Mucosa of rectum (tissue), 2 donors: ENCODE measurements at regions not wholly inside any gene's neighbourhood (a gene's known extent, or its start where the extent isn't known, plus 50 kb on each side); places are given as distances from the start of the nearest gene placed in this dataset.

Experiments used
- H3K27ac ChIP-seq, 2 donors: one replicate each; pipeline ENCODE4 v1.7.0; 2013; ENCODE audit warnings: inconsistent platforms in 2 of 2, low read depth in 2 of 2, low read length in 2 of 2
- H3K27me3 ChIP-seq, 2 donors: one replicate each; pipeline ENCODE4 v1.7.0; 2013; ENCODE audit warnings: low read length in 2 of 2; ENCODE audit not compliant: control insufficient read depth in 2 of 2, insufficient read depth in 2 of 2
- H3K36me3 ChIP-seq, 2 donors: one replicate each; pipeline ENCODE4 v1.7.0; 2013; ENCODE audit warnings: low read length in 2 of 2; ENCODE audit not compliant: control insufficient read depth in 2 of 2, insufficient read depth in 2 of 2
- H3K4me1 ChIP-seq, 2 donors: one replicate each; pipeline ENCODE4 v1.7.0; 2013; ENCODE audit warnings: low read length in 2 of 2, mild to moderate bottlenecking in 1 of 2; ENCODE audit not compliant: control insufficient read depth in 2 of 2, insufficient read depth in 2 of 2
- H3K4me3 ChIP-seq, 2 donors: one replicate each; pipeline ENCODE4 v1.7.0; 2013; ENCODE audit warnings: low read length in 2 of 2
- H3K9ac ChIP-seq, 2 donors: one replicate each; pipeline ENCODE4 v1.7.0; 2013; ENCODE audit warnings: low read length in 2 of 2, low read depth in 1 of 2, mild to moderate bottlenecking in 1 of 2
- H3K9me3 ChIP-seq, 2 donors: one replicate each; pipeline ENCODE4 v1.7.0; 2013; ENCODE audit warnings: low read length in 2 of 2; ENCODE audit not compliant: control insufficient read depth in 2 of 2
- donor health status: healthy.
- donor health status: Normal muscosa, but diverticular disease.

DNA sequence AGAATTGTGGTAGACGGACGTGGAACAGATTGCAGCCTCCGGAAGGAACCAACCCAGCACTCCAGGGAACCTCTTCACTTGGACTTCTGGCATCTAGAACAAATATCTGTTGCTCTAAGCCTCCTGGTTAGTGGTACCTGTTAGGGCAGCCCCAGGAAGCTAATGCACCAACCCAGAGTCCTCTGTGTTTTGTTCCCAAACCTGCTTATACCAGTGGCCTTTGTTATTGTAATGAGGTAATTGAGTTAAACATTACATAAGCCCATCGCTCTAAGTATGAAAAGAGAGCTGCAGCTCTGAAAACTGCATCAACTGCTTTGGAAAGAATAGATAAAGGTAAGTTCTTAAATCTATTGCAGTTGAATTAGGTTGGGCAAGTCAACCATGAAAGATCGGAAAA is 516.7 kb downstream of the NPHP4 start:
- Histone ChIP-seq H3K9me3 (no peaks in the 10 kb centered on the region), H3K9ac (no peak overlapping the region), H3K36me3 (no peaks in the 10 kb centered on the region), H3K27me3 (no peaks in the 10 kb centered on the region), H3K4me1 (no peaks in the 10 kb centered on the region), H3K4me3 (no peak overlapping the region), H3K27ac (no peak overlapping the region)

DNA sequence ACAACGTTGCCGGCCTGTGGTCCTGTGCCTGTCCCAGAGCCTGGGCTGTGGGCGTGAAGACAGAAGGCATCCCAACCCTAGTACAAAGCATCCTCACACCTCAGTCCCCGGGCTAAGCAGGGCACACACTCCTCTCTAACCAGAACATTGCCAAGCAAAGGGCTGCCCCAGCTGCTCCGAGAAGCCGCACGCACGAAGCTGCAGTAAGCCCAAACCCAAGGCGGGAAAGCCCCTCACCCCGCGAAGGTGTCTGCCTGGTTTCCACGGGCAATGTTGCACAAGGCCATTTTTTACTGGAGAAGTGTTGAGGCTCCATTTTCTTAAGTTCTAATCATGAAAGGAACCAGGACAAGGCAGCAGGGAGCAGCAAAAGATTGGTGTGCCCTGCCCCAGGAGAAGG is 519.0 kb downstream of the NPHP4 start:
- Histone ChIP-seq H3K4me1 (no peaks in the 10 kb centered on the region), H3K27me3 (no peaks in the 10 kb centered on the region), H3K36me3 (no peaks in the 10 kb centered on the region), H3K9me3 (no peaks in the 10 kb centered on the region), H3K9ac (no peak overlapping the region), H3K27ac (no peak overlapping the region), H3K4me3 (no peak overlapping the region)

GRCh38 chr1:5466487-5466886 is 525.7 kb downstream of the NPHP4 start:
- Histone ChIP-seq H3K36me3 (no peaks in the 10 kb centered on the region), H3K9ac (no peak overlapping the region), H3K27ac (no peak overlapping the region), H3K27me3 (no peaks in the 10 kb centered on the region), H3K4me3 (no peak overlapping the region), H3K4me1 (no peaks in the 10 kb centered on the region), H3K9me3 (peaks cover 0 to 5% of the 10 kb centered on the region in 2 donors)

DNA sequence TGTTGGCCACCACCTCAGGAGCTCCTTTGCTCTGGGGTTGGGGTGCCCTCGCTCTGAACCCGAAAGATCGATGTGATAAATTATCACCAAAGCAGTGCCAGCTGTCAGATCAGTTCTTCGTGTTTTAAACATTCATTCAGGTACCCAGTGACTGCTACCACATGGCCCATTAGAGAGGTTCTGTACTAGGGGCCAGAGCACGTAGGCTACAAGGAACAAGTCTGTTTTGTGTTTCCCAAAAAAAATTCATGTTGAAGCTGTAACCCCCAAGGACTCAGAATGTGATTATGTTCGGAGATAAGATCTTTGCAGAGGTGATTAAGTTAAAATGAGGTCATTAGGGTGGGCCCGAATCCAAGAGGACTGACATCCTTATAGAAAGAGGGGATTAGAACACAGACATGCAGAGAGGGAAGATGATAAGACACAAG is 526.9 kb downstream of the NPHP4 start:
- H3K36me3 ChIP-seq: no peaks in the 10 kb centered on the region
- H3K9ac ChIP-seq: no peak overlapping the region
- no peak overlapping the region for H3K4me3 ChIP-seq
- no peaks in the 10 kb centered on the region for H3K27me3 ChIP-seq
- H3K9me3 ChIP-seq: peaks cover 0 to 5% of the 10 kb centered on the region in 2 donors
- no peak overlapping the region for H3K27ac ChIP-seq
- no peaks in the 10 kb centered on the region for H3K4me1 ChIP-seq

DNA sequence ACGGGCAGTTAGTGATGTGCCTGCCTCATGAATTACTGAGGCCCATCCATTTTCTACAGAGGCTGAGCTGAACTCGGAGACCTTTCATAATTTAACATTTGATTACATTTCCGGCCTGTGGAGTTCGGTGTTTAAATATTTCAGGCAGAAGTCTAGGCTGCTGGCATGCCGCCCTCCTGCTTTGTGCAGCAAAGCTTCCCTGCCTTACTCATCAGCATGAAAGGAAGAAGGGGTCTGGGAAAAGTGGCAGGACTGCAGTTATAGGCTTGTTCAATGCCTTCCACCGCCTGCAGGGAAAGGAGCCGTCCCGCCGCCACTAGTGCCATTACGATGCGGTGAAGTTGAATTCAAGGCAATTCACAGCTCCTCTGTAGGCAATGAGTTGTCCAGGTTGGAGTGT is 527.9 kb downstream of the NPHP4 start:
- Histone ChIP-seq H3K27ac (no peak overlapping the region), H3K4me3 (no peak overlapping the region), H3K4me1 (no peaks in the 10 kb centered on the region), H3K36me3 (no peaks in the 10 kb centered on the region), H3K9ac (no peak overlapping the region), H3K9me3 (peaks cover 0 to 5% of the 10 kb centered on the region in 2 donors), H3K27me3 (no peaks in the 10 kb centered on the region)

DNA sequence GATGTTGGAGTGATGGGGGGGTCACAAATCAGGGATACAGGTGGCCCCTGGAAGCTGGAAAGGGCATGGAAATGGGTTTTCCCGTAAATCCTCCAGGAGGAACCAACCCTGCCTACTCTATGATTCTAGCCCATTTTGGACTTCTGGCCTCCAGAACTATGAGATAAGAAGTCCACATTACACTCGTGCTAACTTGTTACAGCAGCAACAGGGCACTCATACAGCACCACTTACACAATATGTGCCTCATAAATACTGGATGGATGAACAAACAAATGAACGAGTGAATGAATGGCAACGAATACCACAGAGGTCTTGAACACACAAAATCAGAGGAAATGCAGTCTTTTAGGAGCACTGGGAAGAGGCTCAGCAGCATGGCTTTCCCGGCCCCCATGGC is 531.3 kb downstream of the NPHP4 start:
- H3K27ac ChIP-seq: no peak overlapping the region
- H3K36me3 ChIP-seq: no peaks in the 10 kb centered on the region
- H3K27me3 ChIP-seq: peaks cover 7 to 10% of the 10 kb centered on the region in 2 donors
- H3K4me3 ChIP-seq: no peak overlapping the region
- H3K9ac ChIP-seq: no peak overlapping the region
- peaks cover 0 to 5% of the 10 kb centered on the region in 2 donors for H3K9me3 ChIP-seq
- peaks cover 0 to 2% of the 10 kb centered on the region in 2 donors for H3K4me1 ChIP-seq

DNA sequence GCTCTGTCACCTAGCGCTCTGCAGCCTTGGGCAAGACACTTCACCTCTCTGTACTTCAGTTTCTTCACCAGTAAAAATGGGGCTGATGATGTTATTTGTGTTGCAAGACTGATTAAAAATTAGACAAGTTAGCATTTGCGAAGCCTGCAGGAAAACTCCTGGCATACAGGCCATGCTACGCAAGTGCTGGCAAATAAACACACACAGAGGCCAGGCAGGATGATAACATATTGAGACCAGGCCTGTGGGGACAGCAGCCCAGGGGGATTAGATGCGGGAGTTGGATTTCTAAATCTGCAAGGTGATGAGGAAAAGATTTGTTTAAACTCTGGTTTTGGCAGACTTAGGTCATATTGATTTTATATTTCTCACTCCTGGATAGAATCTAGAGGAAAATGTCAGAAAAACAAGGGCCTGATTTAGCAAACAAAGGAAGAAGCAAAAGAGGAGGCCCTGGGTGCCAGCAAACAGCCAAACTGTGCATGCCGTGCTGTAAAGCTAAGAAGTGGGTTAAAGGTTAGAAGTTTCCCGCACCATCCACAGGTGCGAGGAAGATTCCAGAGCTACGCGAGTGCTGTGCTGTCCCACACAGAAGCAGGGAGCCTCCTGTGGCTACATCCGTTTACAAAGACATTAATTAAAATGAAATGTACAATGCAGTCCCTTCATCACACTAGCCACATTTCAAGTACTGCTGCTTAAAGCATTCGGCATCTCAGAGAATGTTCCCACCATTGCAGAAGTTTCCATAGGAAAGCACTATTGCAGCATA is 532.2 kb downstream of the NPHP4 start:
- Histone ChIP-seq H3K9ac (no peak overlapping the region), H3K9me3 (peaks cover 0 to 5% of the 10 kb centered on the region in 2 donors), H3K27me3 (peaks cover 10% of the 10 kb centered on the region in 2 donors), H3K4me1 (peaks cover 0 to 2% of the 10 kb centered on the region in 2 donors), H3K27ac (no peak overlapping the region), H3K36me3 (no peaks in the 10 kb centered on the region), H3K4me3 (no peak overlapping the region)

GRCh38 chr1:5458248-5458647 is 534.0 kb downstream of the NPHP4 start:
- H3K4me1 ChIP-seq: peaks cover 0 to 2% of the 10 kb centered on the region in 2 donors
- H3K36me3 ChIP-seq: no peaks in the 10 kb centered on the region
- H3K27ac ChIP-seq: no peak overlapping the region
- H3K9ac ChIP-seq: no peak overlapping the region
- no peak overlapping the region for H3K4me3 ChIP-seq
- H3K9me3 ChIP-seq: peaks cover 0 to 5% of the 10 kb centered on the region in 2 donors
- peaks cover 10 to 13% of the 10 kb centered on the region in 2 donors for H3K27me3 ChIP-seq

DNA sequence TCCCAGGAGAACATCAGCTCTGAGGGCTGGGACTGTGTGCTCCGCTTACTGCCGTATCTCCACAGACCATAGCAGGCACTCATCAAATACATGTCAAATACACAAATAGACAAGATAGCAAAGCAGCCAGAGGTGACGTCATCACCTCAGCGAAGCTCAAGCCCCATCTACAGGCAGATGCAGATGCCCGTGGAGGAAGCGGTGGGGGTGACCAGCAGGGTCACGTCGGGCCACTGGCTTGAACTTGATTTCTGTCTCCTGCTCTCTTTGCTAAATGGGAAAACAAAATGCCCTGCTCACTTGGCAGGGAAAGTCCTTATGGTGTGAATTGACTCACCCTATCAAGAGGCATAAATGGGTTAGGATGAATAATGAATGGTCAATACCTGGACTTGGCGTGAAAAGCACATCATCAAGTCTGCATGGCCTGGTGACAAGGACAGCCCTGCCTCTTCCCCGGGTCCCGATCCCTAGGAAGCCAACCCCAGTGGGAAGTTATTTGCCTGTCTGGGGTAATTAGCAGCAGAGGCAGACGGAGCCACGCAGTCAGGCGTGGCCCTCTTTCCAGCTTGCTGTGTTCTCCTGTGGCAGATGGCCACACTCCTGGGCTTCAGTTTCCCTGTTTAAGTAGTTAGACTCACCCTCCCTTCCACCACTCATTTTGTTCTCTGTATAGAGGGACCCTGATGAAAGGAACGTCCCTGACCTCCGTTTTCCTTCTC is 536.0 kb downstream of the NPHP4 start:
- Histone ChIP-seq H3K27ac (no peak overlapping the region), H3K9me3 (no peaks in the 10 kb centered on the region), H3K4me1 (peaks cover 0 to 5% of the 10 kb centered on the region in 2 donors)

DNA sequence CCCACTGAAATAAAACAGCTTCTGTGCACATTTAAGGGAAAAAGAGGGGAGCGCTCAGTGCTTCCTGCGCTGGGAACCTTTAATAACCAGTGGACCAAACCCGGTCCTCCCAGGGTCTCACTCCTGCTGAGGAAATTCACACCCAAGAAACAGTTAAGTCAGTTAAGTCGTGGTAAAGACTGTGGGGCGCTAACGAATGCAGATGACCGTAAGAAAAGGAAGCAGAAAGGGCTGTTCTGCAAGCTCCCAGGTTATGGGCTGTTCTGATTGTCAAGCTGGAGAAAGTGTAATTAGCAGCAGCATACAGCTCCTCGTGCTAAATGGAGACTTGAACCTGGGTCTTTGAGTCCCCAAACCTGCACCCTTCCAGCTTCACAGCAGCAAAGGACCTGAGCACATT is 536.6 kb downstream of the NPHP4 start:
- H3K9ac ChIP-seq: no peak overlapping the region
- H3K4me1 ChIP-seq: peaks cover 0 to 5% of the 10 kb centered on the region in 2 donors
- no peaks in the 10 kb centered on the region for H3K36me3 ChIP-seq
- H3K4me3 ChIP-seq: no peak overlapping the region
- H3K27ac ChIP-seq: no peak overlapping the region
- H3K27me3 ChIP-seq: peaks cover 10 to 13% of the 10 kb centered on the region in 2 donors
- no peaks in the 10 kb centered on the region for H3K9me3 ChIP-seq

More for the DNA sequence above, 536.0 kb downstream of the NPHP4 start:
- Histone ChIP-seq H3K4me3 (no peak overlapping the region), H3K9ac (no peak overlapping the region), H3K27me3 (peaks cover 10 to 13% of the 10 kb centered on the region in 2 donors), H3K36me3 (no peaks in the 10 kb centered on the region)
